RCC 7860 (cell line): ENCODE measurements at regions not wholly inside any gene's neighbourhood (a gene's known extent, or its start where the extent isn't known, plus 50 kb on each side); places are given as distances from the start of the nearest gene placed in this dataset.
A peak's percentile ranks its signal among the peaks of the same experiment; 100 is the strongest.
"Not testable (repeated sequence)": the region's sequence is repeated elsewhere in the genome, so short reads cannot be mapped to it uniquely, and the experiment has no call there.

Source experiments
- DNase-seq: peaks from one replicate; pipeline ENCODE4 v3.0.0-alpha.2; 2015; ENCODE audit warnings: low spot score
- FAIRE-seq: peaks from 2 replicates; lab custom pipeline; 2012; peaks lifted over from hg19 to GRCh38; lab: Jason Lieb, UNC

DNA sequence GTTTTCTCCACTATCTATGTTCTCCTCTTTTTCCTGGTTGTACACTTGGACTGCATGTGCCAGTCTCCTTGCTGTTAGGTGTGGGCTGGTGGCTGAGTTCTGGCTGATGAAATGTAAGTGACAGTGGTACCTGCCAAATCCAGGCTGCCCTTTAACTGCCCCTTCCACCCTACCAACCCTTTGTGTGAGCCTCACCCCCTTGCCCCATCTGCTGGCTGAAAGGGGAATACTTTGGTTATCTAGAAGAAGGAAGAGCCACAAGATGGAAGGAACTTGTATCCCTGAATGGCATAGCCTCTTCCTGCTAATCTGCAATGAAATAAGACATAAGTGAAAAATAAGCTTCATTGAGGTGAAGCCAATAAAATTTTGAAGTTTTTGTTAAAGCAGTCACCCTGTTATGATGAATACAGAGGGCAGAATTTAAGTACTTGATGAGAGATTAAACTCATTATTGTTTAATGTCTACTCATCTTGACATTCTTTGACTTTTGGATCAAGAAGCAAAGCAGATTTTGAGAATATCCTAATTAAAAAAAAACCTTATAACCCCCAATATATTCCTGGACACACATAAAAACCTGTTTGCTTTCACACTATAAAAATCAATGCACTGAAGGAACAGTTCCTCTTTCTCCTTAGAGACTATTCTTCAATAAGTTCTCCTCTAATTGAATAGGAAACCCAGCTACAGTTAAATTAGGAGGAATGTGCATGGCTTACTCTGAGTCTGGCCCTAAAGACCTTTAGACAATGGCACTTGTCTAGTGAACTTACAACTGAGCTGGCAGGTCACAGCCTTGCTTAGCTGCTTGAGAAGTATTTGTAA is 262.6 kb upstream of the BTG1 start:
- DNase-seq (no peak), FAIRE-seq (no peak)

GRCh38 chr12:92406404-92407070 is 260.9 kb upstream of the BTG1 start:
- FAIRE-seq, DNase-seq: not testable (repeated sequence)

- not testable (repeated sequence) for FAIRE-seq
Observed at GRCh38 chr12:92405801-92406251, 260.2 kb upstream of the BTG1 start.

GRCh38 chr12:92404921-92405320 is 259.3 kb upstream of the BTG1 start:
- DNase-seq (no peak), FAIRE-seq (no peak)

More at GRCh38 chr12:92405801-92406251, 260.2 kb upstream of the BTG1 start:
- not testable (repeated sequence) for DNase-seq

GRCh38 chr12:92404259-92404894 is 258.7 kb upstream of the BTG1 start:
- FAIRE-seq (no peak), DNase-seq (no peak)

DNA sequence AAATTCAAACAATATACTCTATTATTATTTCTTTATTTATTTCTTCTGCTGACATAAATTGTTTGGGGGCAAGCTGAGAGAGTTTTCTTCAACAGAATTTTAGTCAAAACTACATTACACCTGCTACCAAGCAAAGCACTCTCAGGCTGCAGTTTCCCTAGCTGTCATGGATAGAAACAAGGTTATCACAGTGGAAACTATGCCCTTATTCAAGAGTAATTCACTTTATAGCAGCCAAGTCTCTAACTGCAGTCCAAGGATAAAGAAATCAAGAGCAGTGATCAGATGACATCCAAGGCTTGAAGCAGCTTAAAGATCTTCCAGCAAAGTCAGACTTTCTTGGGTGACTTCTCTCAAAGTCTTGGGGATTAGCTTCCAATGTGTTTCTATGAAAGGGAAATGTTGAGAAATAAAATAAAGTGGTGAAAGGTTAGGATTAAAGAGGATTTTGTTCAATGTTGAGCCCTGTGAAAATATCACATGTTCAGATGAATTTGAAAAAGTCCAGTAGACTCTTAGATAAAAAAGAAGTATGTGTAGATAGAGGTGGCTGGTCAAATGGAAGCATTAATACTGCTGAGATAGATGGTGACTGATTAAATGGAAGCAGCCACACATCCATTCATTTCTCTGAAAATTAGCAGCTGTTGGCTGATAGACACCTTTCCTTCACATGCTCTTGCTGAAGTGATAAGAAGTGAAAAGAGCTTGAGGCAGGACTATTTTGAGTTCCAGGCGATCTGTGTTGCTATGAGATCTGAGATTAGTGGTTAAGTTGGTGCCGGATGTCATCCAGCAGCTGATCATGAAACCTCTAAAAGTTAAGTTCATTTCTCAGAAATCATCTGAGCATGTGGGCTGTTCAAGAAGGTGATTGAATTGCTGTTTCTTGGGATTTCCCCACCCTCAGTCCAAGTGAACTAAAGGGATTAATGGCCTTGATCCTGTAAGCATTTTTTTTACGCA is 257.8 kb upstream of the BTG1 start:
- no peak for DNase-seq
- no peak for FAIRE-seq

GRCh38 chr12:92402415-92402814 is 256.8 kb upstream of the BTG1 start:
- FAIRE-seq (no peak), DNase-seq (no peak)

DNA sequence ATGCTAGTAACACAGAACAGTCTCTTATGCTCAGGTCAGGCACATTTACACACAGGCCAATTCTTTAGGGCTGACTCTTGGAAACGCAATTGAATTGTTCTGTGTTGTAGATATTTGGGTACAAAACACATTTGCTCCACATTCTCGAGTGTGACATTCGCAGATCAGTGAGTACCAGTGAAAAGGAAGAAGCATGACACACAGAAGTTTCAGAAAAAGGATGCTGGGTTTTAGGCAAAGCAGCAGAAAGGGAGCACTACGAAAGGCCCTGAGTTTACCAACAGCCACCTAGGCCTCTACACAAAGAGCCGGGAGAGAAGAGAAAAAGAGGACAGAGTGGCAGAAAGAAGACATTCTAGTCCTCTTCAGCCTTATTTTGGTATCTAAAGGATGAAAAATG is 254.4 kb upstream of the BTG1 start:
- FAIRE-seq (no peak), DNase-seq (no peak)

DNA sequence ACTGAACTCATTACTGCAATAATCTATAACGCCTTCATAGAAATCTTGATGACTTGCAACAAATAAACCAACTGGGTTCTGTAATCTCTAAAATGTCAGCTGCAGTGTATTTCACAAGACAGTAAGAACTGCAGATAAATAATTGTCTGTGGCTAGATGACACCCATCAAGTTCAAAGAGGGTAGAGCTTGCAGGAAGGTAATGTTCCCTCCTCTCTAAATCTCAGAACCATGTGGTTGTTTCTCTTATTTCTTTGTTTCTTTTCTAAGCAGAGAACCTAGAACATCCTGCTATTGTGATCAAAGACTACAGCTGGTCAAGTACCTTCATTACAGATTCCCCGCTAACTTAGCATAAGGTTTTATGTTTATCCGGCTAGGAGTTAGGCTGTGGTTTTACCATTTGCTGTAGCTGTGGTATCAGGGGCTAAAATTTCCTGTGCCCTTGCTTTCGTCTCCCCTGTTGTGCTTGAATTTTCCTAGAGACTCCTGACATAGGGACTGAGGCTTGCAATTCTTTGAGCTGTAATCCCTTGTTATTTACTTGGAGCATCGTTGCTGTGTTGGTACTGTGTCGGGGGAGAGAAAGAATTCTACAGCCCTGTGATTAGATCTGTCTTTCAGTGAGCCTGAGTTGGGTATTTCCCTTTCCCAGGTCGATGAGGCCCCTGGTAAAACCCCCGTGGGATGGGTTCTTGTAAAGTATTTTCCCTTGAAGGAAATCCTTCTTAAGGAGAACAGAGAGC is 253.1 kb upstream of the BTG1 start:
- FAIRE-seq: no peak
- no peak for DNase-seq

- peak; percentile 35 for DNase-seq
- FAIRE-seq: no peak
Observed at GRCh38 chr12:92396647-92397252, 251.1 kb upstream of the BTG1 start.

- no peak for FAIRE-seq
- no peak for DNase-seq
Observed at GRCh38 chr12:92395322-92395721, 249.7 kb upstream of the BTG1 start.

DNA sequence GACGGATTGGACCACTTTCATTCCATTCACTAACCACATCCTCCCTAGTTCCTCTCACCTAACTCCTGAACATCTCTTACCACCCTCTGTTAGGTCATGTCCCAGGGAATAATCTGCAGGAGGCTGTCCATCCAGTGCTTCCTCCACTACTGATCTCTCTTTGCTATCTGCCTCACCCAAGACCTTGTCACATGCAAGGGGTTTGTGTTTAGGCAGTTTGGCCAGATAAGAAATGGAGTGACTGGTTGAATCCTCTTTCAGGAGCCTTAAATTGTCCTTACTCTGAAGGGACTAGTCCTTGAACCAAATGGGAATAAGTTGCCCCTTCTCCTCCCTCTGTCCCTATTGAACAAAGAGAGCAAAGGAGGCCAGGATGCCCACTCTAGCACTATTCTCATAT is 249.2 kb upstream of the BTG1 start:
- DNase-seq: no peak
- FAIRE-seq: no peak

DNA sequence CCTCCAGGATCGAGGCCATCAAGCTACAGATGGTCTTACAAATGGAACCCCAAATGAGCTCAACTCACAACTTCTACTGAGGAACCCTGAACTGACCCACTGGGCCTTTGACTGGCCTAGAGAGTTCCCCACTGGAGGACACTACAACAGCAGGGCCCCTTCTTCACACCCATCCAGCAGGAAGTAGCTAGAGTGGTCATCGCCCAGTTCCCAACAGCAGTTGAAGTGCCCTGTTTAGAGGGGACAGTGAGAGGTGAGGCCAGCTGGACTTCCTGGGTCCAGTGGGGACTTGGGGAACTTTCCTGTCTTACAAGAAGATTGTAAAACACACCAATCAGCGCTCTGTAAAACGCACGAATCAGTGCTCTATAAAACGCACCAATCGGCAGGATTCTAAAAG is 247.9 kb upstream of the BTG1 start:
- DNase-seq (no peak), FAIRE-seq (no peak)

DNA sequence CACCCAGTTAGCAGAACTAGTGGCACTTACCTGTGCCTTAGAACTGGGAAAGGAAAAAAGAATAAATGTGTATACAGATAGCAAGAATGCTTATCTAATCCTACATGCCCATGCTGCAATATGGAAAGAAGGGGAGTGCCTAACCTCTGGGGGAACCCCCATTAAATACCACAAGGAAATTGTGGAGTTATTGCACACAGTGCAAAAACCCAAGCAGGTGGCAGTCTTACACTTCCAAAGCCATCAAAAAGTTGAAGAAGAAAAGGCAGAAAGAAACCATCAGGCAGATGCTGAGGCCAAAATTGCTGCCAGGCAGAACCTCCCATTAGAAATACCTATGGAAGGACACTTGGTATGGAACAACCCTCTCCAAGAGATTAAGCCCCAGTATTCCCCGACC is 246.1 kb upstream of the BTG1 start:
- DNase-seq, FAIRE-seq: not testable (repeated sequence)

DNA sequence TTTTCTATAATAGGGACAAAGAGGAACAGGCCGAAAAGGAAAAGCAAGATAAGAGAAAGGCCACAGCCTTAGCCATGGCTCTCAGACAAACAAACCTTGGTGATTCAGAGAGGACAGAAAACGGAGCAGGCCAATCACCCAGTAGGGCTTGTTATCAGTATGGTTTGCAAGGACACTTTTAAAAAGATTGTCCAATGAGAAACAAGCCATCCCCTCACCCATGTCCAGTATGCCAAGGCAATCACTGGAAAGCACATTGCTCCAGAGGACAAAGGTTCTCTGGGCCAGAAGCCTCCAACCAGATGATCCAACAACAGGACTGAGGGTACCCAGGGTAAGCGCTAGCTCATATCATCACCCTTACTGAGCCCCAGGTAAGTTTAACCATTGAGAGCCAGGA is 243.8 kb upstream of the BTG1 start:
- DNase-seq: no peak
- no peak for FAIRE-seq

GRCh38 chr12:92385296-92385695 is 239.7 kb upstream of the BTG1 start:
- DNase-seq (no peak), FAIRE-seq (no peak)

GRCh38 chr12:92384571-92384970 is 238.9 kb upstream of the BTG1 start:
- FAIRE-seq (no peak), DNase-seq (no peak)

DNA sequence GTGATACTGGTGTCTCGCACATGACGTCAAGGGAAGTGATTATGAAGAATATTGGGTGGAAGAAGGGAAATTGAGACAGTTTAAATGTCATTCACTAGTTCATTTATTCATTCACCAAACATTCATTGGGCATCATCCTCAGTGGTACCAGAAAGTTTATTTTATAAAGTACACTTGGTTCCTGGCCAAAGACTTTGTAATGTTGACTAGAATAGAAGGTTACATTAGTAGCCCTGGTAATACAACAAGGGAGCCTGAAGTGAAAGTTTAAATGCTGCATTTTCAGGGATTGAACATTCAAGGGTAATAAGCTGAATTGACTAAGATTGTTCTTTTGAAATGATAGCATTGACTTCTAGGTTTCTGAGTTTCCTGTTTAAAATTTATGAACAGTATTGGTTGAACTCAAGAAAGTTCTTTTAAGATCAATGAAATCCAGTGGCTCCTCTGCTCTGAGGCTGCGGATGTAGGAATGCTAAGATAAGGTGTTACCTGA is 236.8 kb upstream of the BTG1 start:
- DNase-seq (no peak), FAIRE-seq (no peak)

GRCh38 chr12:92381856-92382255 is 236.2 kb upstream of the BTG1 start:
- DNase-seq (no peak), FAIRE-seq (no peak)
